Cardiac muscle cell (in vitro differentiated cells and primary cell): ENCODE measurements at regions not wholly inside any gene's neighbourhood (a gene's known extent, or its start where the extent isn't known, plus 50 kb on each side); places are given as distances from the start of the nearest gene placed in this dataset.

Source experiments
- DNase-seq, 2 donors: peaks; one replicate each; pipeline versions ENCODE4 v3.0.0 to v3.0.0-alpha.2; 2010 to 2017; ENCODE audit warnings: low read depth in 1 of 2, low spot score in 1 of 2
- H3K27ac ChIP-seq: fragments of 200-600 bp; sonication (generic); 2 replicates; pipeline ENCODE4 v1.5.1; 2016
- H3K27me3 ChIP-seq: fragments of 200-600 bp; sonication (generic); 2 replicates; pipeline ENCODE4 v1.6.0; 2016; ENCODE audit warnings: control low read depth
- H3K36me3 ChIP-seq: fragments of 200-600 bp; sonication (generic); 2 replicates; pipeline ENCODE4 v1.5.1; 2016; ENCODE audit warnings: control low read depth
- H3K4me1 ChIP-seq: fragments of 200-600 bp; sonication (generic); 2 replicates; pipeline ENCODE4 v1.8.1; 2017; ENCODE audit warnings: low read depth, mild to moderate bottlenecking, mixed run types
- H3K4me3 ChIP-seq: fragments of 200-600 bp; sonication (generic); 2 replicates; pipeline ENCODE4 v1.5.1; 2016; ENCODE audit warnings: mild to moderate bottlenecking
- H3K9me3 ChIP-seq: fragments of 200-600 bp; sonication (generic); 2 replicates; pipeline ENCODE4 v1.5.1; 2017; ENCODE audit warnings: low read depth, mild to moderate bottlenecking, control low read depth
- TF ChIP-seq, protein P1 (sequence below): IDR thresholded peaks from 2 replicates; pipeline ENCODE4 v1.5.1; 2012; ENCODE audit warnings: low read depth, mild to moderate bottlenecking, low read length

GRCh38 chr20:50353289-50353961 is 156.8 kb upstream of the PTPN1 start:
- Histone ChIP-seq H3K4me1 (no peaks in the 10 kb centered on the region), H3K36me3 (no peaks in the 10 kb centered on the region), H3K27ac (no peak overlapping the region), H3K27me3 (no peaks in the 10 kb centered on the region), H3K4me3 (no peak overlapping the region), H3K9me3 (no peaks in the 10 kb centered on the region)
- no peak for DNase-seq
- TF ChIP-seq, protein P1, sequence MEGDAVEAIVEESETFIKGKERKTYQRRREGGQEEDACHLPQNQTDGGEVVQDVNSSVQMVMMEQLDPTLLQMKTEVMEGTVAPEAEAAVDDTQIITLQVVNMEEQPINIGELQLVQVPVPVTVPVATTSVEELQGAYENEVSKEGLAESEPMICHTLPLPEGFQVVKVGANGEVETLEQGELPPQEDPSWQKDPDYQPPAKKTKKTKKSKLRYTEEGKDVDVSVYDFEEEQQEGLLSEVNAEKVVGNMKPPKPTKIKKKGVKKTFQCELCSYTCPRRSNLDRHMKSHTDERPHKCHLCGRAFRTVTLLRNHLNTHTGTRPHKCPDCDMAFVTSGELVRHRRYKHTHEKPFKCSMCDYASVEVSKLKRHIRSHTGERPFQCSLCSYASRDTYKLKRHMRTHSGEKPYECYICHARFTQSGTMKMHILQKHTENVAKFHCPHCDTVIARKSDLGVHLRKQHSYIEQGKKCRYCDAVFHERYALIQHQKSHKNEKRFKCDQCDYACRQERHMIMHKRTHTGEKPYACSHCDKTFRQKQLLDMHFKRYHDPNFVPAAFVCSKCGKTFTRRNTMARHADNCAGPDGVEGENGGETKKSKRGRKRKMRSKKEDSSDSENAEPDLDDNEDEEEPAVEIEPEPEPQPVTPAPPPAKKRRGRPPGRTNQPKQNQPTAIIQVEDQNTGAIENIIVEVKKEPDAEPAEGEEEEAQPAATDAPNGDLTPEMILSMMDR = no peak

DNA sequence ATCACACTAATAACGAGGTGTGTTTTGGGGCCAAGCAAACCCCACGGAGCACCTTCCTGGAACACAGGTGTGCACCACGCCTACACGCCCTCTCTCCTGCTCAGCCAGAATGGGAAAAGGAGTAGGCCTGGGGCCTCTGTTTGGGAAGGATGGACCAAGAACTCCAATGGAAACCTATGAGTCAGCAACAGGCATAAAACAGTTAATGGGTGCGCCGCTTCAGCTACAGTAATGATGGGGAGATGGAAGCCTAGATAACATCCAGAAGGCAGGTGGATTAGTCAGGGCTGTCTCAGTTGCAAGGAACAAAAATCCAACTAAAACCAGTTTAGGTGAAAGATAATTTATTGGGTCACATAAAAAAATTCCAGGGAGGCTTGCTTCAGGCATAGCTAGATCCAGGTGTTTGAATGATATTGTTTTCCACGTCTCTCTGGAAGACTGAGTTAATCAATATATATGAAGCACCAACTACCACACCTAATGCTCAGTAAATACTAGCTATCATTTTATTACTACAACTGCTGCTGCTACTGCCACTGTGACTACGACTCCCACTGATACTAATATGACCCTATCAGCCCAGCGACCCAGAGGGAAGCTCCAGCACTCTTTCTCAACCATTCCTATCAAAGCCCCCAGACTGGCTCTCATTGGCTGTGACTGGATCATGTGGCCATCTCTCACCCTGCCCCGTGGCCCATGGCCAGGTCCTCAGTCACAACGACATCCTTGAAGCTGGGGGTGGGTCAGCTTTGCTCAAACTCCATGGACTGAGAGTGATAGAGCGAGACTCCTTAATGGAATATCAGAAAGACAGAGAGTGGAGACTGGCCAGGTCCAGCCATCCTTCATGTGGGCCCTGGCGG is 155.2 kb upstream of the PTPN1 start:
- Histone ChIP-seq H3K4me1 (no peaks in the 10 kb centered on the region), H3K36me3 (no peaks in the 10 kb centered on the region)
- TF ChIP-seq, protein P1 = no peak

GRCh38 chr20:50355590-50356524 is 154.3 kb upstream of the PTPN1 start:
- Histone ChIP-seq H3K4me3 (no peak overlapping the region), H3K4me1 (peaks cover under 1% of the 10 kb centered on the region), H3K27me3 (no peaks in the 10 kb centered on the region), H3K27ac (no peak overlapping the region), H3K9me3 (no peaks in the 10 kb centered on the region), H3K36me3 (no peaks in the 10 kb centered on the region)
- no peak for DNase-seq
- TF ChIP-seq, protein P1 = no peak

More for the DNA sequence above, 155.2 kb upstream of the PTPN1 start:
- no peak overlapping the region for H3K27ac ChIP-seq
- no peak for DNase-seq
- no peaks in the 10 kb centered on the region for H3K27me3 ChIP-seq
- no peaks in the 10 kb centered on the region for H3K9me3 ChIP-seq
- no peak overlapping the region for H3K4me3 ChIP-seq

GRCh38 chr20:50356525-50356885 is 153.7 kb upstream of the PTPN1 start:
- TF ChIP-seq, protein P1 = no peak
- no peaks in the 10 kb centered on the region for H3K36me3 ChIP-seq
- no peaks in the 10 kb centered on the region for H3K27me3 ChIP-seq
- H3K9me3 ChIP-seq = no peaks in the 10 kb centered on the region
- DNase-seq = no peak
- H3K27ac ChIP-seq = no peak overlapping the region
- H3K4me1 ChIP-seq = peaks cover 4% of the 10 kb centered on the region
- no peak overlapping the region for H3K4me3 ChIP-seq

DNA sequence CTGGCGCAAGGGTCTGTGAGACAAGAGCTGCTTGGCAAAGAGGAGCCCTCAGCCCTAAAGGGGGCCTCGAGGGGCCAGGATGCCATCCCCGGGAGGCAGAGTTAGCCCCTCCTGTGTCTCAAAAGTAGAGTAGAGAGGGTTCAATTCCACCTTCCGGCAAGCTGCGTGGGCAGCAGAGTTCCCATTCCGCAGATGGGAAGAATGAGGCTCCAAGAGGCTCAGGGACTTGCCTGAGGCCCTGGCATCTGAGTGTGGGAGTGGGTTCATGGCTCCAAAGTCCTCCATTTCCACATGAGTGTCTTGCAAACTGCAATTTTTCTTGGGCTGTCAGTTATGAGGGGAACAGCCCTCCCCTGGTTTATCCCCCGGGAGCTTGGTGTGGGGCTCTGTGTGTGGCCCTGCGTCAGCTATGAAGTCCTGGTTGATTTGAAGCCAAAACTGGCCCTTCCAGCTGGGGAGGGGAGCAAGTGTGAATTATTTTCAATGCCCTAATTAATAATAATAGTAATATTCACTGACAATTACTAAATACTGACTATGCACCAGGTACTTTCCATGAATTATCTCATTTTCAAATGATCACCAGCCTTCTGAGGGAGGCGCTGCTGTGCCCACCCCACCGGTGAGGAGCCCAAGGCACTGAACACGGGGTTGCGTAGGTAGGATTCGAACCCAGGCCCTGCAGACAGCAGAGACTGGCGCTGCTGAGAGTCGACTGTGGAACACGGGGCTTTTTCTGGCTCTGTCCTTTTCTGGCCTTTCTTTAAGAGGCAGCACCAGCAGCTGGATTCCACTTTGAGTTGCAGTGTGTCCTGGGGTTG is 153.0 kb upstream of the PTPN1 start:
- no peak overlapping the region for H3K4me3 ChIP-seq
- TF ChIP-seq, protein P1 = no peak
- H3K27ac ChIP-seq = no peak overlapping the region
- H3K9me3 ChIP-seq = no peaks in the 10 kb centered on the region
- no peaks in the 10 kb centered on the region for H3K36me3 ChIP-seq
- DNase-seq = no peak
- no peaks in the 10 kb centered on the region for H3K27me3 ChIP-seq
- H3K4me1 ChIP-seq = peaks cover 4% of the 10 kb centered on the region
